ENCODE measurements at regions not wholly inside any gene's neighbourhood (a gene's known extent, or its start where the extent isn't known, plus 50 kb on each side); places are given as distances from the start of the nearest gene placed in this dataset.

GRCh38 chr12:127685491-127685890 is 581.5 kb upstream of the TMEM132C start:
- Histone ChIP-seq H3K4me3 (no peak overlapping the region), H3K27ac (ENCODE audit: control insufficient read depth, insufficient read depth) (no peak overlapping the region), H2AFZ (ENCODE audit: control insufficient read depth, low read depth, low read length) (no peak overlapping the region), H4K20me1 (ENCODE audit: control insufficient read depth, insufficient read depth) (no peaks in the 10 kb centered on the region), H3K9me3 (replicated peaks; ENCODE audit: control insufficient read depth, insufficient read depth, low read length) (no peaks in the 10 kb centered on the region), H3K27me3 (replicated peaks in 1 of 2; ENCODE audit: control insufficient read depth in 2 of 2, insufficient read depth in 2 of 2, low read length in 1 of 2) (no peaks in the 10 kb centered on the region), H3K79me2 (ENCODE audit: control insufficient read depth, insufficient read depth, low read length) (no peaks in the 10 kb centered on the region), H3K36me3 (ENCODE audit: control insufficient read depth in 2 of 2, insufficient read depth in 2 of 2, low read length in 1 of 2) (no peaks in the 10 kb centered on the region), H3K4me1 (ENCODE audit: control insufficient read depth, insufficient read depth, low read length) (no peaks in the 10 kb centered on the region), H3K9ac (ENCODE audit: control insufficient read depth, insufficient read depth, low read length) (no peak overlapping the region), H3K4me2 (ENCODE audit: control insufficient read depth, insufficient read depth) (no peak overlapping the region)
- ChIA-PET CTCF (interaction anchor here (0.8 kb wide), 1 partner anchor 8 kb away, joined by 3 read pairs; no protein-coding TSS in a partner anchor), RAD21 (ENCODE audit: unreplicated experiment) (no interaction called here), POLR2A (no interaction called here), SMC1A (ENCODE audit: uncharacterized antibody, unreplicated experiment) (interaction anchor here (1.5 kb wide), 1 partner anchor 8 kb away, joined by 4 read pairs; no protein-coding TSS in a partner anchor)
- FAIRE-seq: no peak
- in situ Hi-C loops (cut with MboI) (no loop called here), intact Hi-C loops (cut with micrococcal nuclease; ENCODE audit: unreplicated experiment) (no loop called here)
- DNase-seq (ENCODE audit: low read depth, low spot score): no peak
- WGBS (ENCODE audit: insufficient coverage, insufficient replicate concordance, low lambda C conversion rate, missing lambda C conversion rate): 7% methylated on average over 2 of the region's 2 CpGs
- no peak for ATAC-seq
- TF ChIP-seq KAT2A (conservative IDR thresholded peaks at IDR 0.05; ENCODE audit: control insufficient read depth, low read depth, low read length) (no peak), E2F8 (IDR thresholded peaks at IDR 0.05; ENCODE audit: low read depth, partially characterized antibody) (no peak)
- BruUV-seq (replicated peaks): no TSS peak

GRCh38 chr12:127685931-127686330 is 581.0 kb upstream of the TMEM132C start:
- H3K27me3 ChIP-seq (replicated peaks in 1 of 2; ENCODE audit: control insufficient read depth in 2 of 2, insufficient read depth in 2 of 2, low read length in 1 of 2): no peaks in the 10 kb centered on the region
- CTCF ChIA-PET: interaction anchor here (0.8 kb wide), 1 partner anchor 8 kb away, joined by 3 read pairs; no protein-coding TSS in a partner anchor
- no peaks in the 10 kb centered on the region for H3K4me1 ChIP-seq (ENCODE audit: control insufficient read depth, insufficient read depth, low read length)
- H4K20me1 ChIP-seq (ENCODE audit: control insufficient read depth, insufficient read depth): no peaks in the 10 kb centered on the region
- RAD21 ChIA-PET (ENCODE audit: unreplicated experiment): no interaction called here
- H3K9me3 ChIP-seq (replicated peaks; ENCODE audit: control insufficient read depth, insufficient read depth, low read length): no peaks in the 10 kb centered on the region
- no peaks in the 10 kb centered on the region for H3K36me3 ChIP-seq (ENCODE audit: control insufficient read depth in 2 of 2, insufficient read depth in 2 of 2, low read length in 1 of 2)
- TF ChIP-seq GABPA (IDR thresholded peaks at IDR 0.05; ENCODE audit: low read depth): no peak
- no peak for TF ChIP-seq ELK1 (IDR thresholded peaks at IDR 0.05; ENCODE audit: low read depth, low read length)
- no peak for TF ChIP-seq FOXK2 (IDR thresholded peaks at IDR 0.05)
- no peak for TF ChIP-seq PKNOX1 (IDR thresholded peaks at IDR 0.05)
- H3K9ac ChIP-seq (ENCODE audit: control insufficient read depth, insufficient read depth, low read length): no peak overlapping the region
- BruUV-seq (replicated peaks): no TSS peak
- SMC1A ChIA-PET (ENCODE audit: uncharacterized antibody, unreplicated experiment): interaction anchor here (0.6 to 1.5 kb wide), 2 partner anchors 8 to 39 kb away, joined by 3 to 4 read pairs; no protein-coding TSS in a partner anchor
- H3K27ac ChIP-seq (ENCODE audit: control insufficient read depth, insufficient read depth): no peak overlapping the region
- H3K79me2 ChIP-seq (ENCODE audit: control insufficient read depth, insufficient read depth, low read length): no peaks in the 10 kb centered on the region
- H3K4me3 ChIP-seq: no peak overlapping the region
- 29% methylated on average over 9 of the region's 9 CpGs for WGBS (ENCODE audit: insufficient coverage, insufficient replicate concordance, low lambda C conversion rate, missing lambda C conversion rate)
- FAIRE-seq (no peak), ATAC-seq (no peak), DNase-seq (ENCODE audit: low read depth, low spot score) (no peak)
- in situ Hi-C loops (cut with MboI) (no loop called here), intact Hi-C loops (cut with micrococcal nuclease; ENCODE audit: unreplicated experiment) (no loop called here)
- no peak overlapping the region for H2AFZ ChIP-seq (ENCODE audit: control insufficient read depth, low read depth, low read length)
- H3K4me2 ChIP-seq (ENCODE audit: control insufficient read depth, insufficient read depth): no peak overlapping the region
- POLR2A ChIA-PET: no interaction called here
